Lower lobe of right lung (tissue), 2 donors: ENCODE measurements at regions not wholly inside any gene's neighbourhood (a gene's known extent, or its start where the extent isn't known, plus 50 kb on each side); places are given as distances from the start of the nearest gene placed in this dataset.

Experiments used
- ATAC-seq, 2 donors: fragments of 200-7000 bp; cut with Tn5 transposase; one replicate each; pipeline ENCODE4 v1.9.1; 2020 to 2022; ENCODE audit warnings: mild to moderate bottlenecking in 2 of 2, moderate library complexity in 2 of 2
- DNase-seq: peaks from one replicate; pipeline ENCODE4 v3.0.0-alpha.2; 2020
- H3K27ac ChIP-seq: fragments of 200-600 bp; one replicate; pipeline ENCODE4 v1.8.0; 2022
- H3K27me3 ChIP-seq: fragments of 200-600 bp; one replicate; pipeline ENCODE4 v1.8.0; 2022; ENCODE audit warnings: low read depth
- H3K36me3 ChIP-seq: fragments of 200-600 bp; one replicate; pipeline ENCODE4 v1.8.0; 2022; ENCODE audit warnings: mild to moderate bottlenecking
- H3K4me1 ChIP-seq: fragments of 200-600 bp; one replicate; pipeline ENCODE4 v1.8.0; 2022
- H3K4me3 ChIP-seq: fragments of 200-600 bp; one replicate; pipeline ENCODE4 v1.8.0; 2022; ENCODE audit warnings: mild to moderate bottlenecking
- H3K9me3 ChIP-seq: fragments of 200-600 bp; one replicate; pipeline ENCODE4 v1.8.0; 2022
- intact Hi-C: fragments of 100-400 bp; cut with DNase I; formaldehyde crosslinking; loops from one replicate; pipeline ENCODE4 v1.11.0; 2022
- TF ChIP-seq, protein P1 (sequence below): fragments of 200-600 bp; IDR thresholded peaks from one replicate; pipeline ENCODE4 v1.8.0; 2022; ENCODE audit warnings: antibody characterized with exemption, mild to moderate bottlenecking
- donor health status: DM: no; HTN: yes; CAD: no; lungs with severe emphysema.

DNA sequence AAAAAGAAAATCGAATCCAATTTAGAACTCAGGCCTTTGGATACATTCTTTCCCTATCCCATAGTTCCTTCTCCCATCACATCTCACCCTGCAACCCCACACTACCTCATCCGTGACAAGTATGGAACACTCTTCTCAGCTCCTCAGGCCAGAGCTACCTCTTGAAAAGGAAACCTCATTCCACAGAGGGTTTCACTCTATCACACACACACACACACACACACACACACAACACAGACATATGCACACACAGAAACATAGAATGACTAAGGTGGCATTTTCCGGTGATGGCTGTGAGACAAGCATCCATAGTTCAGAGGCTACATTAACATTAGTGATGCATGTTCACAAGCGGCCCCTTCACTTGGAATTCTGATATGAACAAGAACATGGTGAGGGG lies 122.0 kb upstream of the HES1 start:
- DNase-seq (no peak), ATAC-seq (no peak)
- intact Hi-C loops, result no loop called here
- H3K27me3 ChIP-seq, result no peaks in the 10 kb centered on the region
- no peaks in the 10 kb centered on the region for H3K36me3 ChIP-seq
- H3K4me1 ChIP-seq, result peaks cover 6% of the 10 kb centered on the region
- H3K4me3 ChIP-seq, result no peak overlapping the region
- TF ChIP-seq, protein P1, sequence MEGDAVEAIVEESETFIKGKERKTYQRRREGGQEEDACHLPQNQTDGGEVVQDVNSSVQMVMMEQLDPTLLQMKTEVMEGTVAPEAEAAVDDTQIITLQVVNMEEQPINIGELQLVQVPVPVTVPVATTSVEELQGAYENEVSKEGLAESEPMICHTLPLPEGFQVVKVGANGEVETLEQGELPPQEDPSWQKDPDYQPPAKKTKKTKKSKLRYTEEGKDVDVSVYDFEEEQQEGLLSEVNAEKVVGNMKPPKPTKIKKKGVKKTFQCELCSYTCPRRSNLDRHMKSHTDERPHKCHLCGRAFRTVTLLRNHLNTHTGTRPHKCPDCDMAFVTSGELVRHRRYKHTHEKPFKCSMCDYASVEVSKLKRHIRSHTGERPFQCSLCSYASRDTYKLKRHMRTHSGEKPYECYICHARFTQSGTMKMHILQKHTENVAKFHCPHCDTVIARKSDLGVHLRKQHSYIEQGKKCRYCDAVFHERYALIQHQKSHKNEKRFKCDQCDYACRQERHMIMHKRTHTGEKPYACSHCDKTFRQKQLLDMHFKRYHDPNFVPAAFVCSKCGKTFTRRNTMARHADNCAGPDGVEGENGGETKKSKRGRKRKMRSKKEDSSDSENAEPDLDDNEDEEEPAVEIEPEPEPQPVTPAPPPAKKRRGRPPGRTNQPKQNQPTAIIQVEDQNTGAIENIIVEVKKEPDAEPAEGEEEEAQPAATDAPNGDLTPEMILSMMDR, result no peak
- H3K27ac ChIP-seq, result no peak overlapping the region
- no peaks in the 10 kb centered on the region for H3K9me3 ChIP-seq

DNA sequence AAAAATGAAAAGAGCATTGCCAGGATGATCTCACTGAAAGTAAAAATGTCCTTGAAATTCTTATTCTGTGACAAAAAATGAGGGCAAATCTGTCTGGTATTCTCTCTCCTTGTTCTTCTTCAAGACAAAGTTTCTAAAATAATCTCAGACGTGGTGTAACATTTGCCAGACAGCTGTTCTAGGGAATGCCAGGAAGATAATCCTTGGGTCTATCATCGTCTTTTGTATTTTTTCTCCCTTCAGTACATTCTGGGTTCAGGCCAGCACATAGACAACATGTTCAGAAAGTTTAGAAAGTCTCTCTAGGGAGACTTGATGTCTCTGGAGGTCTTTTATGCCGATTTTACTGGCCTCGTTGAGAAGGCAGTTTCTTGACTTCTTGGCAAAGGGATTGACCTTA lies 121.2 kb upstream of the HES1 start:
- Histone ChIP-seq H3K9me3 (no peaks in the 10 kb centered on the region), H3K4me1 (peaks cover 6% of the 10 kb centered on the region), H3K27me3 (no peaks in the 10 kb centered on the region), H3K4me3 (no peak overlapping the region), H3K36me3 (no peaks in the 10 kb centered on the region), H3K27ac (no peak overlapping the region)
- DNase-seq (no peak), ATAC-seq (no peak)
- TF ChIP-seq, protein P1, result no peak
- intact Hi-C loops, result no loop called here

DNA sequence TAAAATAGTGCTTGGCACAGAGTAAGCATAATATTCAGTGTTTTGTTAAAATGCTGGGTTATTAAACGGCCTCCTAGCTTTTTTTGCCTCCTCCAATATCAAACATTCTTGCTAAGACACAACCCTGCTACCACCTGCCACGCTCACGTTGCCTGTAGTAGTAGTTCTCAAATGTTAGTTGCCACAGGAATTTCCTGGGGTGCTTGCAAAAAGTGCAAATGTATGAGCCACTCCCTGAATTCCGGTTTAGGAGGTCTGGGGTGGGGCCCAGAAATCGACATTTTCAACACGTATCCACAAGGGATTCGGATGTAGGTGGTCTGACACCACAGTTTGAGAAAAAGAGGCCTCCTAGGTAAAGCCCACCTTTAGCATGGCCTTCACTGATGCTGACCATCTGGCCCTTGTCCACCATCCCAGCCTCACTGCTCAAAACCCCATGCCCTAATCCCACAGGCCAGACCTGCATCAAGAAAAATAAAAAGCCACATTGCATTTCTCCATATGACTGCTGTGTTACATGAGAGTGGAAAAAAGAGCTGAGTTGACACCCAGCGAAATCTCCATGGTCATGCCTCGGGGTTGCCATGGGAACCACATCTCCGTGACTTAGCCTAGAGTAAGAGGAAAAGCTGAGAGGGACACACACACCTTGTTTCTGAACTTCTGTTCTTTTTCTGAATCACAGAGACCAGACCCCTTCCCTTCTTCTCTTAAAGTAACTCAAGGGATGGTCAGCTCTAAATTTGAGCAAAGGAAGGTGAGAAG lies 116.4 kb upstream of the HES1 start:
- intact Hi-C loops, result no loop called here
- DNase-seq (no peak), ATAC-seq (no peak)
- H3K36me3 ChIP-seq, result no peaks in the 10 kb centered on the region
- TF ChIP-seq, protein P1, result no peak
- H3K4me3 ChIP-seq, result no peak overlapping the region
- no peaks in the 10 kb centered on the region for H3K27me3 ChIP-seq
- H3K4me1 ChIP-seq, result no peaks in the 10 kb centered on the region
- no peaks in the 10 kb centered on the region for H3K9me3 ChIP-seq
- no peak overlapping the region for H3K27ac ChIP-seq

DNA sequence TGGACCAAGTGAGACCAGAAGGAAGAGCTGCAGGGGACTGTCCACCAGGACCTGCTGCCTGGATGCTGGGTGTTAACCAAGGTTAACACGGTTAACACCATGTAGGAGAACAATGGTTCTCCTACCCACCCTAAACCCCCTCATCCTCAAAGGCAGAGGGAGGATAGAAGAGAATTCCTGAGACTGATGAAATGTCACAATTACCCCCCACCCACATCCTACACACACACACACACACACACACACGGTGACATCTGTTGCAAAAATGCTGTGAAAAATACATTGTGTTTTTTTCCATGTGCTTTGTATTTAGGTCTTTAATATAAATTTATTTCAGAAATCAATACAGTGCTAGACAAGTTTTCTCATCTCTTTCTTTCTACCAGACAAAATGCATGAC lies 113.9 kb upstream of the HES1 start:
- Histone ChIP-seq H3K4me3 (no peak overlapping the region), H3K4me1 (no peaks in the 10 kb centered on the region), H3K9me3 (no peaks in the 10 kb centered on the region), H3K36me3 (no peaks in the 10 kb centered on the region), H3K27me3 (no peaks in the 10 kb centered on the region), H3K27ac (no peak overlapping the region)
- TF ChIP-seq, protein P1, result no peak
- DNase-seq (no peak), ATAC-seq (no peak)
- intact Hi-C loops, result no loop called here

DNA sequence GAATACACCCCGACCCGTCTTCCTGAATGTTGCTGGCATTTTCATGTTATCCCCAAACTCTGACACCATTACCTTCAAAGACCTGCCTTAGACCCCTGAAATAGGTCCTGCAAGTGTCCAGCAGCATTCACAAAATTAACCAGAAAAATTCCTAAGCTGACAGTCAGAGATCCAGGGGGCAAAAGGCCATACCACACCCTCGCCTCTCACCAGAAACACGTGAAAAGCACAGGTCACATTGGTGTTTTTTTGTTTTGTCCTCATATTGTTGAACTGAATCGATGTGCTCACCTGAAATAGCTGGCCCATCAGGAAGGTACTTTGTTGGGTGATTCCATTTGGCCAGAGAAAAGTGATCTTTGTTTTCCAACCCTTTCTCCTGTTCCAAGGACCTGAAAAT lies 113.1 kb upstream of the HES1 start:
- intact Hi-C loops, result no loop called here
- TF ChIP-seq, protein P1, result no peak
- DNase-seq (no peak), ATAC-seq (no peak)
- no peaks in the 10 kb centered on the region for H3K9me3 ChIP-seq
- H3K27me3 ChIP-seq, result no peaks in the 10 kb centered on the region
- no peaks in the 10 kb centered on the region for H3K36me3 ChIP-seq
- H3K4me1 ChIP-seq, result no peaks in the 10 kb centered on the region
- H3K27ac ChIP-seq, result no peak overlapping the region
- no peak overlapping the region for H3K4me3 ChIP-seq
